ENCODE measurements at regions not wholly inside any gene's neighbourhood (a gene's known extent, or its start where the extent isn't known, plus 50 kb on each side); places are given as distances from the start of the nearest gene placed in this dataset.

- DNase-seq: no peak
Observed at GRCh38 chr10:128994598-128995143, 472.4 kb upstream of the MGMT start.

- DNase-seq: no peak
Observed at GRCh38 chr10:128995676-128996075, 471.4 kb upstream of the MGMT start.

- no peak for DNase-seq
Observed at GRCh38 chr10:128996092-128996491, 470.9 kb upstream of the MGMT start.

- DNase-seq: no peak
Observed at GRCh38 chr10:128998101-128998805, 468.8 kb upstream of the MGMT start.

- DNase-seq: no peak
Observed at GRCh38 chr10:129004398-129004797, 462.6 kb upstream of the MGMT start.

- DNase-seq: no peak
Observed at GRCh38 chr10:129005080-129005479, 462.0 kb upstream of the MGMT start.

GRCh38 chr10:129005804-129006203, 461.2 kb upstream of the MGMT start:
- no peak for DNase-seq

- no peak for DNase-seq
Observed at GRCh38 chr10:129018511-129018910, 448.5 kb upstream of the MGMT start.

GRCh38 chr10:129020651-129021330, 446.2 kb upstream of the MGMT start:
- DNase-seq: no peak

GRCh38 chr10:129021594-129022304, 445.3 kb upstream of the MGMT start:
- no peak for DNase-seq

- no peak for DNase-seq
Observed at GRCh38 chr10:129023082-129023481, 444.0 kb upstream of the MGMT start.

GRCh38 chr10:129024046-129024445, 443.0 kb upstream of the MGMT start:
- no peak for DNase-seq

- DNase-seq: no peak
Observed at GRCh38 chr10:129025787-129026186, 441.3 kb upstream of the MGMT start.

- DNase-seq: no peak
Observed at GRCh38 chr10:129027906-129028305, 439.1 kb upstream of the MGMT start.

GRCh38 chr10:129028451-129028850, 438.6 kb upstream of the MGMT start:
- no peak for DNase-seq

- no peak for DNase-seq
Observed at GRCh38 chr10:129029051-129029450, 438.0 kb upstream of the MGMT start.

GRCh38 chr10:129029851-129030602, 437.0 kb upstream of the MGMT start:
- no peak for DNase-seq

GRCh38 chr10:129030603-129030895, 436.5 kb upstream of the MGMT start:
- DNase-seq: no peak

GRCh38 chr10:129030996-129031843, 435.8 kb upstream of the MGMT start:
- DNase-seq: peak; percentile 39

- DNase-seq: no peak
Observed at GRCh38 chr10:129031844-129032150, 435.2 kb upstream of the MGMT start.

- no peak for DNase-seq
Observed at GRCh38 chr10:129032372-129033313, 434.4 kb upstream of the MGMT start.
